Activated CD4-positive, CD25-positive, alpha-beta regulatory T cell treated with anti-CD3 and anti-CD28 coated beads, Interleukin-2, amount 50 U/mL, for 72 hours (primary cell): ENCODE measurements at regions not wholly inside any gene's neighbourhood (a gene's known extent, or its start where the extent isn't known, plus 50 kb on each side); places are given as distances from the start of the nearest gene placed in this dataset.
"Not testable (repeated sequence)": the region's sequence is repeated elsewhere in the genome, so short reads cannot be mapped to it uniquely, and the experiment has no call there.

Experiments used
- DNase-seq: peaks from one replicate; pipeline ENCODE4 v3.0.0; 2021

- DNase-seq, result no peak
These were observed 129.7 kb downstream of the EPC1 start for GRCh38 chr10:32217216-32217615.

GRCh38 chr10:32213838-32214237 is 133.1 kb downstream of the EPC1 start:
- not testable (repeated sequence) for DNase-seq

- no peak for DNase-seq
These were observed 136.0 kb downstream of the EPC1 start for GRCh38 chr10:32211046-32211363.

GRCh38 chr10:32210306-32211045 is 136.5 kb downstream of the EPC1 start:
- DNase-seq, result no peak

- not testable (repeated sequence) for DNase-seq
These were observed 139.0 kb downstream of the EPC1 start for GRCh38 chr10:32208005-32208404.

DNA sequence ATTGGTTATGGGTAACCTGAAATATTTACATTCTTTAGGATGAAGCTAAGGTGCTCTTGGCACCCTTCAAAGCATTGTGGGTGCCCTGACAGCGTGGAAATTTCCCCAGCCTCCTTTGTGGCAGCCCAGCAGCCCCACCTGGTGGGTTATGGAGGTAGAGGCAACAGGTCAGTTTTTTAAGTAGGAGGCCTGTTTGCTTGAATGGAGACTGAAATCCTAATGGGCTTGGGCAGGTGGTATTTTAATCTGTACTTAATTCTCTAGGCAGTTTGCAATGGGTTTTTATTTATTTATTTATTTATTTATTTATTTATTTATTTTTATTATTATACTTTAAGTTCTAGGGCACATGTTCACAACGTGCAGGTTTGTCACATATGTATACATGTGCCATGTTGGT is 139.4 kb downstream of the EPC1 start:
- peak; percentile 53 for DNase-seq

GRCh38 chr10:32205670-32206069 is 141.3 kb downstream of the EPC1 start:
- no peak for DNase-seq

GRCh38 chr10:32204606-32205005 is 142.4 kb downstream of the EPC1 start:
- DNase-seq, result no peak

- no peak for DNase-seq
These were observed 143.6 kb upstream of the KIF5B start for GRCh38 chr10:32199714-32200394.

- no peak for DNase-seq
These were observed 141.2 kb upstream of the KIF5B start for GRCh38 chr10:32197423-32197822.

DNA sequence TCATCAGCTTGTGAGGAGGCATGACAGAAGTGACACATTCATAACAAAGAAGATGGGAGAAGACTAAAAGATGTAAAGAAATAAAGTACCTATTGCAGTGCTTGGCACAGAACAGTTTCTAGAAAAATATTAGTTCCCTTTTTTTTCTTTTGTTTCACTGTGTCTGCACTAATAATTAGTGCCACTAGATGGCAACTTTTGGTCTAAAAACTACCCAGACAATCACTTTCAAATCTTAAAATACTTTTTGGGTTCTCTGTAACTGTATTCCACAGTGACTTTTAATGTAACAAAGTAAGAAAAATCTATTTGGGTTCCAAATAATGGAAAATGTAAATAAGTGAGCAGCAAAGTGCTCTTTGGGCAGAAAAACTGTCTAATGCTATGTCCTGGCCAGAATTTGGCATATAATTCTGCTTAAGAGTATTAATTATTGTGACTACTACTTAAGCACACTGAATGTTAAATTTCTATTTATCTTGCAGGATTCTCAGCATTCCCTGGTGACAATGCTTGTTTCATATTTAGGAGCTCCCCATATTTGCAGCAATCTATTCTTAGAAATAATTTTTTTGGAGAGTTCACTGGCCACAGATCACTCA is 134.8 kb upstream of the KIF5B start:
- no peak for DNase-seq

- DNase-seq, result no peak
These were observed 133.3 kb upstream of the KIF5B start for GRCh38 chr10:32189400-32190084.

- DNase-seq, result not testable (repeated sequence)
These were observed 132.4 kb upstream of the KIF5B start for GRCh38 chr10:32188601-32189000.

GRCh38 chr10:32187686-32188085 is 131.5 kb upstream of the KIF5B start:
- no peak for DNase-seq

- not testable (repeated sequence) for DNase-seq
These were observed 127.4 kb upstream of the KIF5B start for GRCh38 chr10:32183652-32184051.

GRCh38 chr10:32182476-32182875 is 126.3 kb upstream of the KIF5B start:
- no peak for DNase-seq

DNA sequence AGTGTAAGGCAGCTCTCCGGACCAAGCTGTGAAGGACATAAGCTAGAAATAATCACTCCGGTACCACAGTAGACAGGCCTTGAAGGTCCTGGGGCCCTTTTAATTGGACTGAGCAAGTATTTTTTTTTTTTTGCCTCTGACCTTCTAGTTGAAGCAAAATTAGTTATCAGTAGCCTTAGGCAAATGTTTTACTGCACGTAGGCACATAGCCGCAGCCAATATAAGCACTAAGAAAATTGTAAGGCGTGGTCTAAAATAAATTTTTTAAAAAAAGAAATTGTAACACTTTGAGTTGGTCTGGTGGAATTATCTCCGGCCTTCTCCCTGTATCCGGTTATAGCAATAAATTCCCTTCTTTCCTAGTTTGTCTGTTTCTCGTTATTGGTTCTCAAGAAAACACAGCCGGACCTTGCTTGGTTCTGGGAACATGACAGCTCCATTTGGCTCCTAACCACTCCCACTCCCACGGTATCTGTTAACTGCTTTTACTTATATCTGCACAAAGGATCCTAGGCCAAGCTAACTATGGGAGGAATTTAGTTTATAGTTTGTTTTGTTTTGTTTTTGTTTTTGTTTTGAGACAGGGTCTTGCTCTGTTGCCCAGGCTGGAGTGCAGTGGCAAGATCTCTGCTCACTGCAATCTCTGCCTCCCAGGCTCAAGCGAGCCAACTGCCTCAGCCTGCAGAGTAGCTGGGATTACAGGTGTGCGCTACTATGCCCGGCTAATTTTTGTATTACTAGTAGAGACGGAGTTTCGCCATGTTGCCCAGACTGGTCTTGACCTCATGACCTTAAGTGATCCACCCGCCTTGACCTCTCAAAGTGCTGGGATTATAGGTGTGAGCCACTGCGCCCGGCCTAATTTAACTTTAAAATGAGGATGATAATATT is 124.4 kb upstream of the KIF5B start:
- DNase-seq, result no peak

GRCh38 chr10:32179836-32180235 is 123.6 kb upstream of the KIF5B start:
- DNase-seq, result no peak

- not testable (repeated sequence) for DNase-seq
These were observed 121.4 kb upstream of the KIF5B start for GRCh38 chr10:32177594-32177993.

DNA sequence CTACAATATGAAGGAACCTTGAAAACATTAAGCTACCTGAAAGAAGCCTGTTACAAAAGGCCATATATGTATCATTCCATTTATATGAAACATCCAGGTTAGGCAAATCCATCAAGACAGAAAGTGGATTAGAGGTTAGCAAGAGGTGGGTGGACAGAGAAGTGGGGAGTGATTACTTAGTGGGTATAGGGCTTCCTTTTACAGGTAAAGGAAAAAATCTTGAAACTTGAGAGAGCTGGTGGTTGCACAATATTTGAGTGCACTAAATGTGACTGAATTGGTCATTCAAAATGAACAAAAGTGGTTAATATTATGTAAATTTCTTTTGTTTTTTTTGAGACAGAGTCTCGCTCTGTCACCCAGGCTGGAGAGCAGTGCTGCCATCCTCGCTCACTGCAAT is 119.4 kb upstream of the KIF5B start:
- DNase-seq, result no peak

DNA sequence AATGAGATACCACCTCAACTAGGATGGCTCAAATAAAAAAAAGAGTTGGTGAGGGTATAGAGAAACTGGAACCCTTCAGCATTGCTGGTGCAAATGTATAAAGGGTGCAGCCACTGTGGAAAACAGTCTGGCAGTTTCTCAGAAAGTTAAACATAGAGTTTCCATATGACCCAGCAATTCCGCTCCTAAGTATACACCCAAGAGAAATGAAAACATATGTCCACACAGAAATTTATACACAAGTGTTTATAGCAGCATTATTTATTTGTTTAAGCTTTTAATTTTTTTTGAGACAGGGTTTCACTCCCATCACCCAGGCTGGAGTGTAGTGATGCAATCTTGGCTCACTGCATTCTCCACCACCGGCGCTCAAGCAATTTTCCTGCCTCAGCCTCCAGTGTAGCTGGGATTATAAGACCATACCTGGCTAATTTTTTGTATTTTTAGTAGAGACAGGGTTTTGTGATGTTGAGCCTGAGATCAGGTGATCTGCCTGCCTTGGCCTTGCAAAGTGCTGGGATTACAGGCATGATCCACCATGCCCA is 118.2 kb upstream of the KIF5B start:
- DNase-seq, result no peak

- DNase-seq, result no peak
These were observed 115.0 kb upstream of the KIF5B start for GRCh38 chr10:32171204-32171603.
